KG1 (cell line): ENCODE measurements at regions not wholly inside any gene's neighbourhood (a gene's known extent, or its start where the extent isn't known, plus 50 kb on each side); places are given as distances from the start of the nearest gene placed in this dataset.
A peak's percentile ranks its signal among the peaks of the same experiment; 100 is the strongest.

ENCODE experiments used
- DNase-seq: peaks from one replicate; lab custom pipeline; 2025; lab: John Stamatoyannopoulos, UW

GRCh38 chr22:27388090-27388600, 413.4 kb downstream of the MN1 start:
- no peak for DNase-seq

- no peak for DNase-seq
Observed at GRCh38 chr22:27389727-27390075, 411.9 kb downstream of the MN1 start.

GRCh38 chr22:27391092-27391770, 410.3 kb downstream of the MN1 start:
- no peak for DNase-seq

GRCh38 chr22:27393371-27393770, 408.2 kb downstream of the MN1 start:
- DNase-seq: no peak

- no peak for DNase-seq
Observed at GRCh38 chr22:27394806-27395404, 406.7 kb downstream of the MN1 start.

- DNase-seq: no peak
Observed at GRCh38 chr22:27397036-27397953, 404.3 kb downstream of the MN1 start.

- DNase-seq: no peak
Observed at GRCh38 chr22:27397954-27398342, 403.6 kb downstream of the MN1 start.

- DNase-seq: no peak
Observed at GRCh38 chr22:27399161-27399560, 402.4 kb downstream of the MN1 start.

- no peak for DNase-seq
Observed at GRCh38 chr22:27400811-27401210, 400.7 kb downstream of the MN1 start.

- DNase-seq: no peak
Observed at GRCh38 chr22:27401321-27401720, 400.2 kb downstream of the MN1 start.

- DNase-seq: no peak
Observed at GRCh38 chr22:27404441-27404840, 397.1 kb downstream of the MN1 start.

- peak; percentile 18 for DNase-seq
Observed at GRCh38 chr22:27405672-27406388, 395.7 kb downstream of the MN1 start.

GRCh38 chr22:27406389-27406861, 395.1 kb downstream of the MN1 start:
- DNase-seq: no peak

GRCh38 chr22:27407369-27407985, 394.1 kb downstream of the MN1 start:
- DNase-seq: no peak

- no peak for DNase-seq
Observed at GRCh38 chr22:27408068-27408467, 393.5 kb downstream of the MN1 start.

- DNase-seq: no peak
Observed at GRCh38 chr22:27409299-27409698, 392.3 kb downstream of the MN1 start.

GRCh38 chr22:27412866-27413445, 388.6 kb downstream of the MN1 start:
- DNase-seq: no peak

GRCh38 chr22:27413702-27414101, 387.9 kb downstream of the MN1 start:
- DNase-seq: no peak

- no peak for DNase-seq
Observed at GRCh38 chr22:27416511-27417420, 384.8 kb downstream of the MN1 start.

GRCh38 chr22:27417421-27417814, 384.1 kb downstream of the MN1 start:
- DNase-seq: no peak
